Thyroid gland (tissue), 4 donors: ENCODE measurements at regions not wholly inside any gene's neighbourhood (a gene's known extent, or its start where the extent isn't known, plus 50 kb on each side); places are given as distances from the start of the nearest gene placed in this dataset.

Experiments
- CTCF ChIP-seq, 6 experiments: fragments of 200-600 bp in 3 of 6; fragments of 450-650 bp in 3 of 6; sonication (generic) in 3 of 6; IDR thresholded peaks; one replicate each; pipeline ENCODE4 v1.5.1; 2016 to 2019; ENCODE audit warnings: antibody characterized with exemption in 6 of 6, mild to moderate bottlenecking in 2 of 6, inconsistent platforms in 1 of 6, moderate library complexity in 1 of 6
- POLR2A ChIP-seq, 2 donors: fragments of 450-650 bp; IDR thresholded peaks; one replicate each; pipeline ENCODE4 v1.6.1; 2017; ENCODE audit warnings: antibody characterized with exemption in 2 of 2, mild to moderate bottlenecking in 2 of 2, moderate library complexity in 1 of 2

DNA sequence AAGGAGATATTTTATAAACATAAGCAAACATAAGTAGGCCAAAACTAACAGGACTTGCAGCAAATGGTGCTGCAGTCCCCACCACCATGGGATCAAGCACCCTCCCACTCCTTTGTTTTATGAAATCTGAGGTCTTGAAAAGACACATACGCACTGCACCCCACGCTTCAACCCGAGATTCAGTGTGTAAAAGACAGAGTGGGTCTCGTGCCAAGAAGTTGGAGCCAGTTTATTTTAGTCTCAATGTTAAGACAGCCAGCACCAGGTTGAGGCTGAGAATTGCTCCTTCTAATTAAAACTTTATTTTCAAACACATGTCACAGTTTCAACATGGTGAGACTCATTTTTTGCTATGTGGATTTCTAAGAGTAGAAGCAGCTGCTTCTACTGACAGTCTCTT, 139.1 kb upstream of the TIAM1 start:
- TF ChIP-seq CTCF (IDR thresholded peaks at IDR 0.05) (no peak), POLR2A (IDR thresholded peaks at IDR 0.05) (no peak)
